Naive B cell (primary cell): ENCODE measurements at regions not wholly inside any gene's neighbourhood (a gene's known extent, or its start where the extent isn't known, plus 50 kb on each side); places are given as distances from the start of the nearest gene placed in this dataset.

Experiments used
- ATAC-seq, 2 donors: fragments of 150-1000 bp; cut with Tn5 transposase; 2 replicates each; pipeline ENCODE4 v1.10.0; 2021; ENCODE audit warnings: low read depth in 2 of 2, mild to moderate bottlenecking in 2 of 2, moderate library complexity in 2 of 2
- DNase-seq: peaks from one replicate; pipeline ENCODE4 v3.0.0; 2022
- H3K27ac Mint-ChIP-seq, 6 donors: one replicate each; pipeline ENCODE4 v1.8.0; 2020 to 2022; ENCODE audit warnings: mild to moderate bottlenecking in 6 of 6, mixed read lengths in 6 of 6, moderate library complexity in 5 of 6, inconsistent platforms in 2 of 6
- H3K27me3 Mint-ChIP-seq, 3 donors: one replicate each; pipeline ENCODE4 v1.8.0; 2021 to 2022; ENCODE audit warnings: mixed read lengths in 3 of 3, mild to moderate bottlenecking in 1 of 3
- H3K36me3 Mint-ChIP-seq, 2 donors: one replicate each; pipeline ENCODE4 v1.8.0; 2020 to 2022; ENCODE audit warnings: mixed read lengths in 2 of 2, inconsistent platforms in 1 of 2, mild to moderate bottlenecking in 1 of 2
- H3K4me1 Mint-ChIP-seq, 3 donors: one replicate each; pipeline ENCODE4 v1.8.0; 2020 to 2022; ENCODE audit warnings: mixed read lengths in 3 of 3, inconsistent platforms in 1 of 3, mild to moderate bottlenecking in 1 of 3, moderate library complexity in 1 of 3
- H3K4me3 Mint-ChIP-seq, 8 donors: one replicate each; pipeline ENCODE4 v1.8.0; 2020 to 2022; ENCODE audit warnings: mild to moderate bottlenecking in 8 of 8, mixed read lengths in 8 of 8, moderate library complexity in 8 of 8, inconsistent platforms in 2 of 8
- H3K9me3 Mint-ChIP-seq, 7 donors: one replicate each; pipeline ENCODE4 v1.8.0; 2020 to 2022; ENCODE audit warnings: mixed read lengths in 7 of 7, mild to moderate bottlenecking in 5 of 7, inconsistent platforms in 2 of 7, moderate library complexity in 1 of 7

GRCh38 chr4:45650545-45650944 is 473.3 kb downstream of the GABRG1 start:
- H3K27me3 Mint-ChIP-seq: no peaks in the 10 kb centered on the region

GRCh38 chr4:45648846-45649245 is 475.0 kb downstream of the GABRG1 start:
- H3K27ac Mint-ChIP-seq: no peak overlapping the region
- no peaks in the 10 kb centered on the region for H3K36me3 Mint-ChIP-seq
- no peaks in the 10 kb centered on the region for H3K27me3 Mint-ChIP-seq
- peaks cover 0 to 6% (median 0%) of the 10 kb centered on the region in 7 donors for H3K9me3 Mint-ChIP-seq
- no peak overlapping the region for H3K4me3 Mint-ChIP-seq
- H3K4me1 Mint-ChIP-seq: no peaks in the 10 kb centered on the region
- no peak for ATAC-seq
- DNase-seq: no peak

More at GRCh38 chr4:45650545-45650944, 473.3 kb downstream of the GABRG1 start:
- Mint-ChIP-seq H3K4me1 (no peaks in the 10 kb centered on the region), H3K27ac (no peak overlapping the region), H3K9me3 (peaks cover 0 to 9% (median 3%) of the 10 kb centered on the region in 7 donors), H3K4me3 (no peak overlapping the region), H3K36me3 (no peaks in the 10 kb centered on the region)
- ATAC-seq (no peak), DNase-seq (no peak)

GRCh38 chr4:45647823-45648222 is 476.0 kb downstream of the GABRG1 start:
- no peak for DNase-seq
- Mint-ChIP-seq H3K4me1 (no peaks in the 10 kb centered on the region), H3K9me3 (peaks cover 0 to 5% (median 0%) of the 10 kb centered on the region in 7 donors), H3K27ac (no peak overlapping the region), H3K4me3 (no peak overlapping the region), H3K36me3 (no peaks in the 10 kb centered on the region), H3K27me3 (no peaks in the 10 kb centered on the region)
- no peak for ATAC-seq

GRCh38 chr4:45646885-45647590 is 476.8 kb downstream of the GABRG1 start:
- no peak overlapping the region for H3K27ac Mint-ChIP-seq
- no peaks in the 10 kb centered on the region for H3K27me3 Mint-ChIP-seq
- ATAC-seq: no peak
- H3K4me3 Mint-ChIP-seq: no peak overlapping the region
- peaks cover 0 to 9% (median 0%) of the 10 kb centered on the region in 7 donors for H3K9me3 Mint-ChIP-seq
- H3K4me1 Mint-ChIP-seq: no peaks in the 10 kb centered on the region
- no peaks in the 10 kb centered on the region for H3K36me3 Mint-ChIP-seq
- DNase-seq: no peak

GRCh38 chr4:45640281-45640680 is 483.6 kb downstream of the GABRG1 start:
- H3K4me1 Mint-ChIP-seq: no peaks in the 10 kb centered on the region
- no peak overlapping the region for H3K4me3 Mint-ChIP-seq
- ATAC-seq: no peak
- H3K27ac Mint-ChIP-seq: no peak overlapping the region
- H3K36me3 Mint-ChIP-seq: no peaks in the 10 kb centered on the region
- H3K27me3 Mint-ChIP-seq: no peaks in the 10 kb centered on the region
- H3K9me3 Mint-ChIP-seq: peaks cover 0 to 9% (median 4%) of the 10 kb centered on the region in 7 donors
- DNase-seq: no peak

GRCh38 chr4:45638641-45639040 is 485.2 kb downstream of the GABRG1 start:
- H3K9me3 Mint-ChIP-seq: peaks cover 0 to 9% (median 3%) of the 10 kb centered on the region in 7 donors
- no peaks in the 10 kb centered on the region for H3K4me1 Mint-ChIP-seq
- no peaks in the 10 kb centered on the region for H3K36me3 Mint-ChIP-seq
- no peak overlapping the region for H3K27ac Mint-ChIP-seq
- no peak overlapping the region for H3K4me3 Mint-ChIP-seq
- no peaks in the 10 kb centered on the region for H3K27me3 Mint-ChIP-seq
- DNase-seq: no peak
- no peak for ATAC-seq

- DNase-seq: no peak
- no peaks in the 10 kb centered on the region for H3K27me3 Mint-ChIP-seq
- H3K9me3 Mint-ChIP-seq: peaks cover 0 to 6% (median under 1%) of the 10 kb centered on the region in 7 donors
- H3K4me1 Mint-ChIP-seq: no peaks in the 10 kb centered on the region
- no peaks in the 10 kb centered on the region for H3K36me3 Mint-ChIP-seq
- no peak overlapping the region for H3K4me3 Mint-ChIP-seq
- no peak for ATAC-seq
- no peak overlapping the region for H3K27ac Mint-ChIP-seq
Measured at GRCh38 chr4:45636175-45636574, 487.7 kb downstream of the GABRG1 start.

GRCh38 chr4:45629717-45630116 is 494.1 kb downstream of the GABRG1 start:
- Mint-ChIP-seq H3K36me3 (no peaks in the 10 kb centered on the region), H3K27me3 (no peaks in the 10 kb centered on the region)
- ATAC-seq: no peak

GRCh38 chr4:45621971-45622370 is 501.9 kb downstream of the GABRG1 start:
- Mint-ChIP-seq H3K27ac (no peak overlapping the region), H3K36me3 (no peaks in the 10 kb centered on the region), H3K4me1 (no peaks in the 10 kb centered on the region), H3K27me3 (no peaks in the 10 kb centered on the region), H3K9me3 (no peaks in the 10 kb centered on the region), H3K4me3 (no peak overlapping the region)
- ATAC-seq (no peak), DNase-seq (no peak)

More at GRCh38 chr4:45629717-45630116, 494.1 kb downstream of the GABRG1 start:
- H3K9me3 Mint-ChIP-seq: peaks cover 0 to 11% (median 4%) of the 10 kb centered on the region in 7 donors
- DNase-seq: no peak
- no peaks in the 10 kb centered on the region for H3K4me1 Mint-ChIP-seq
- no peak overlapping the region for H3K4me3 Mint-ChIP-seq
- peak overlapping the region in 1 of 6 donors; percentile 12 for H3K27ac Mint-ChIP-seq

GRCh38 chr4:45620808-45621207 is 503.0 kb downstream of the GABRG1 start:
- DNase-seq: no peak
- no peaks in the 10 kb centered on the region for H3K36me3 Mint-ChIP-seq

GRCh38 chr4:45596379-45597101 is 527.3 kb downstream of the GABRG1 start:
- H3K9me3 Mint-ChIP-seq: peaks cover 0 to 10% (median 3%) of the 10 kb centered on the region in 7 donors
- no peaks in the 10 kb centered on the region for H3K36me3 Mint-ChIP-seq
- no peak for DNase-seq
- H3K27ac Mint-ChIP-seq: no peak overlapping the region
- H3K4me3 Mint-ChIP-seq: no peak overlapping the region
- no peaks in the 10 kb centered on the region for H3K27me3 Mint-ChIP-seq
- no peaks in the 10 kb centered on the region for H3K4me1 Mint-ChIP-seq
- no peak for ATAC-seq

More at GRCh38 chr4:45620808-45621207, 503.0 kb downstream of the GABRG1 start:
- H3K4me3 Mint-ChIP-seq: no peak overlapping the region
- ATAC-seq: no peak
- H3K4me1 Mint-ChIP-seq: no peaks in the 10 kb centered on the region
- H3K9me3 Mint-ChIP-seq: no peaks in the 10 kb centered on the region
- no peak overlapping the region for H3K27ac Mint-ChIP-seq
- H3K27me3 Mint-ChIP-seq: no peaks in the 10 kb centered on the region

- Mint-ChIP-seq H3K9me3 (peaks cover 0 to 12% (median 3%) of the 10 kb centered on the region in 7 donors), H3K27me3 (no peaks in the 10 kb centered on the region), H3K36me3 (no peaks in the 10 kb centered on the region), H3K27ac (no peak overlapping the region), H3K4me1 (no peaks in the 10 kb centered on the region), H3K4me3 (no peak overlapping the region)
- DNase-seq (no peak), ATAC-seq (no peak)
Measured at GRCh38 chr4:45580334-45580733, 543.5 kb downstream of the GABRG1 start.

- H3K27me3 Mint-ChIP-seq: no peaks in the 10 kb centered on the region
- no peak for DNase-seq
- H3K36me3 Mint-ChIP-seq: no peaks in the 10 kb centered on the region
- no peak for ATAC-seq
- H3K4me3 Mint-ChIP-seq: no peak overlapping the region
- H3K4me1 Mint-ChIP-seq: no peaks in the 10 kb centered on the region
- no peak overlapping the region for H3K27ac Mint-ChIP-seq
- H3K9me3 Mint-ChIP-seq: peaks cover 3 to 10% (median 6%) of the 10 kb centered on the region in 7 donors
Measured at GRCh38 chr4:45578874-45579273, 545.0 kb downstream of the GABRG1 start.

- no peak overlapping the region for H3K4me3 Mint-ChIP-seq
- H3K27ac Mint-ChIP-seq: no peak overlapping the region
- H3K36me3 Mint-ChIP-seq: no peaks in the 10 kb centered on the region
- H3K4me1 Mint-ChIP-seq: no peaks in the 10 kb centered on the region
- H3K9me3 Mint-ChIP-seq: peaks cover 0 to 9% (median 7%) of the 10 kb centered on the region in 7 donors
- ATAC-seq (no peak), DNase-seq (no peak)
- no peaks in the 10 kb centered on the region for H3K27me3 Mint-ChIP-seq
Measured at GRCh38 chr4:45576275-45576674, 547.6 kb downstream of the GABRG1 start.
